KMS-11 (cell line): ENCODE measurements at regions not wholly inside any gene's neighbourhood (a gene's known extent, or its start where the extent isn't known, plus 50 kb on each side); places are given as distances from the start of the nearest gene placed in this dataset.

Experiments used
- H2AFZ ChIP-seq: fragments of 200-600 bp; sonication (generic); 2 replicates; pipeline ENCODE4 v1.6.1; 2016; ENCODE audit warnings: antibody characterized with exemption, mixed run types, low read depth
- H3K27ac ChIP-seq: fragments of 200-600 bp; sonication (generic); 2 replicates; pipeline ENCODE4 v1.6.1; 2016; ENCODE audit warnings: mild to moderate bottlenecking, mixed run types
- H3K27me3 ChIP-seq: fragments of 200-600 bp; sonication (generic); 2 replicates; pipeline ENCODE4 v1.6.1; 2017; ENCODE audit warnings: mild to moderate bottlenecking, low read depth, mixed run types, moderate library complexity; ENCODE audit not compliant: insufficient read depth
- H3K36me3 ChIP-seq: fragments of 200-600 bp; sonication (generic); 2 replicates; pipeline ENCODE4 v1.6.1; 2017; ENCODE audit warnings: mild to moderate bottlenecking, mixed run types; ENCODE audit not compliant: insufficient read depth
- H3K4me1 ChIP-seq: fragments of 200-600 bp; sonication (generic); 2 replicates; pipeline ENCODE4 v1.6.1; 2016; ENCODE audit warnings: mild to moderate bottlenecking, low read depth, mixed run types; ENCODE audit not compliant: poor library complexity, severe bottlenecking
- H3K4me2 ChIP-seq: fragments of 200-600 bp; sonication (generic); 2 replicates; pipeline ENCODE4 v1.7.0; 2016; ENCODE audit warnings: mild to moderate bottlenecking, mixed run types
- H3K4me3 ChIP-seq: fragments of 200-600 bp; sonication (generic); IDR thresholded peaks from 2 replicates; pipeline ENCODE4 v1.6.1; 2017; ENCODE audit warnings: low read depth, low read length, mixed read lengths; ENCODE audit not compliant: insufficient read depth
- H3K79me2 ChIP-seq: fragments of 200-600 bp; sonication (generic); 2 replicates; pipeline ENCODE4 v1.6.1; 2016; ENCODE audit warnings: low read depth, mixed run types; ENCODE audit not compliant: insufficient read depth
- H3K9ac ChIP-seq: fragments of 200-600 bp; sonication (generic); 2 replicates; pipeline ENCODE4 v1.6.1; 2016; ENCODE audit warnings: mild to moderate bottlenecking, mixed run types
- H4K20me1 ChIP-seq: fragments of 200-600 bp; sonication (generic); 2 replicates; pipeline ENCODE4 v1.6.1; 2016; ENCODE audit warnings: mild to moderate bottlenecking, mixed run types; ENCODE audit not compliant: insufficient read depth
- CTCF ChIP-seq: fragments of 200-600 bp; sonication (generic); conservative IDR thresholded peaks from 2 replicates; pipeline ENCODE4 v1.6.1; 2017; ENCODE audit warnings: low read depth, mild to moderate bottlenecking, antibody characterized with exemption, low read length, moderate library complexity, mixed read lengths

- no peak overlapping the region for H3K4me3 ChIP-seq
- H3K4me2 ChIP-seq, result no peak overlapping the region
- no peaks in the 10 kb centered on the region for H3K36me3 ChIP-seq
- H3K79me2 ChIP-seq, result no peaks in the 10 kb centered on the region
- H3K27me3 ChIP-seq, result no peaks in the 10 kb centered on the region
- TF ChIP-seq CTCF, result no peak
- H3K9ac ChIP-seq, result no peak overlapping the region
- no peak overlapping the region for H3K27ac ChIP-seq
- no peaks in the 10 kb centered on the region for H4K20me1 ChIP-seq
- H3K4me1 ChIP-seq, result no peaks in the 10 kb centered on the region
- H2AFZ ChIP-seq, result no peak overlapping the region
Measured at GRCh38 chr11:10990160-10990559, 132.3 kb upstream of the ZBED5 start.

DNA sequence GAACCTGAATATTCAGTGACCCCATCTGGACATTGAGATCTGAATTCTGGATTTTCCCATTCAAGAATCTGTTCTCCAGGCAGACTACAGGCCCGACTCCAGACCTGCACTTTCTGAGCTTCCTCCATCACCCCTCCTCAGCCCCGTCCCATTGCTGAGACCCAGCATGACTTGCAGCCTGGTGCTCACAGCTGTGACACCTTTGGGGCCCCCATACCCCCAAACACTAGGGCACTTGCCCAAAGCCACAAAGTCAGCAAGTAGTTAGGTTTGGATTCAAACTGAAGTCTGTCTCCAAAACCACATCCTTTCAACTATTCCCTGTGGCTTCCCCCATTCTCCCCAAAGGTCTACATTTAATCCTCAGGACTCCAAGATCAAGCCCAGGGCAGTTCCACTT, 128.2 kb upstream of the ZBED5 start:
- no peak overlapping the region for H2AFZ ChIP-seq
- no peak overlapping the region for H3K9ac ChIP-seq
- no peak overlapping the region for H3K4me2 ChIP-seq
- no peak overlapping the region for H3K27ac ChIP-seq
- no peaks in the 10 kb centered on the region for H3K4me1 ChIP-seq
- no peaks in the 10 kb centered on the region for H3K79me2 ChIP-seq
- H4K20me1 ChIP-seq, result no peaks in the 10 kb centered on the region
- no peak for TF ChIP-seq CTCF
- no peaks in the 10 kb centered on the region for H3K36me3 ChIP-seq
- no peaks in the 10 kb centered on the region for H3K27me3 ChIP-seq
- H3K4me3 ChIP-seq, result no peak overlapping the region

GRCh38 chr11:10984742-10985141, 126.9 kb upstream of the ZBED5 start:
- Histone ChIP-seq H3K27me3 (no peaks in the 10 kb centered on the region), H3K79me2 (no peaks in the 10 kb centered on the region), H4K20me1 (no peaks in the 10 kb centered on the region), H3K4me1 (no peaks in the 10 kb centered on the region), H2AFZ (no peak overlapping the region), H3K9ac (no peak overlapping the region), H3K4me2 (no peak overlapping the region), H3K27ac (no peak overlapping the region), H3K4me3 (no peak overlapping the region), H3K36me3 (no peaks in the 10 kb centered on the region)
- TF ChIP-seq CTCF, result no peak

DNA sequence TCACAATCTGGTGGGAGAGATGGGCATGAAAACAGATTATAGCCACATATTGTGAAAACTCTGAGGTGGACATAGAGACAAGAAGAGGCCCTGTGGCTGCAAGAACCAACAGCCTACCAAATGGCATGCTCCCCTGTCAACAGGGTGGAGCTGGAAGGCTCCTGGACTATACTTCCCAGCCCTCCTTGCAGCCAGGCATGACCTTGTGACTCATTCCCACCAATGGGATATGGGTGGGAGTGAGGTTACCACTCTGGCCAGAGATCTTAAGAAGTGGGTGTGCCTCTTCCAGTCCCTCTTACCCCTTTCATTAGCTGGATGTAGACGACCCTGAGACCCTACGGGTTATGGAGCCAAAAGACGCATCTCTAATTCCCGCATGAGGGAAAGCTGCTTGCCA, 126.4 kb upstream of the ZBED5 start:
- Histone ChIP-seq H3K27me3 (no peaks in the 10 kb centered on the region), H3K4me1 (no peaks in the 10 kb centered on the region), H2AFZ (no peak overlapping the region), H3K36me3 (no peaks in the 10 kb centered on the region), H3K9ac (no peak overlapping the region), H3K27ac (no peak overlapping the region), H3K4me3 (no peak overlapping the region), H3K4me2 (no peak overlapping the region), H4K20me1 (no peaks in the 10 kb centered on the region), H3K79me2 (no peaks in the 10 kb centered on the region)
- no peak for TF ChIP-seq CTCF
